ENCODE measurements at regions not wholly inside any gene's neighbourhood (a gene's known extent, or its start where the extent isn't known, plus 50 kb on each side); places are given as distances from the start of the nearest gene placed in this dataset.

DNA sequence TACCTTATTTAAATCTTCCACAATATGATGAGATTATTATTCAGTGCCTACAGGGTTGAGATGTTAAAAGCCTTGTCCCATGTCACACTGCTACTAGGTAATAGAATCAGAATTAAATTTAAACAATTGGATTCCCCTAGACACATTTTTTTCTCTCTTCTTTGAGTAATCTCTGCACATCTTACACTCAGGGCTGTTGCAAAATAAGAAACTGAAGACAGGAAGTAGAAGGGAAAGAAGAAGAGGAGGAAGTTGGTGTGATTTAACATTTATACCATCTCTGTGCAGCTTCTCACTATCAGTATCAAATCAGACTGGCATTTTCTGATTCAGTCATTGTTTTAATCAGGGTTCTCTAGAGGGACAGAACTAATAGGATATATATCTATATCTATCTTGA is 677.6 kb downstream of the IRS1 start:
- no peak for TF ChIP-seq POLR2A (IDR thresholded peaks at IDR 0.05)
- TF ChIP-seq, protein P1, sequence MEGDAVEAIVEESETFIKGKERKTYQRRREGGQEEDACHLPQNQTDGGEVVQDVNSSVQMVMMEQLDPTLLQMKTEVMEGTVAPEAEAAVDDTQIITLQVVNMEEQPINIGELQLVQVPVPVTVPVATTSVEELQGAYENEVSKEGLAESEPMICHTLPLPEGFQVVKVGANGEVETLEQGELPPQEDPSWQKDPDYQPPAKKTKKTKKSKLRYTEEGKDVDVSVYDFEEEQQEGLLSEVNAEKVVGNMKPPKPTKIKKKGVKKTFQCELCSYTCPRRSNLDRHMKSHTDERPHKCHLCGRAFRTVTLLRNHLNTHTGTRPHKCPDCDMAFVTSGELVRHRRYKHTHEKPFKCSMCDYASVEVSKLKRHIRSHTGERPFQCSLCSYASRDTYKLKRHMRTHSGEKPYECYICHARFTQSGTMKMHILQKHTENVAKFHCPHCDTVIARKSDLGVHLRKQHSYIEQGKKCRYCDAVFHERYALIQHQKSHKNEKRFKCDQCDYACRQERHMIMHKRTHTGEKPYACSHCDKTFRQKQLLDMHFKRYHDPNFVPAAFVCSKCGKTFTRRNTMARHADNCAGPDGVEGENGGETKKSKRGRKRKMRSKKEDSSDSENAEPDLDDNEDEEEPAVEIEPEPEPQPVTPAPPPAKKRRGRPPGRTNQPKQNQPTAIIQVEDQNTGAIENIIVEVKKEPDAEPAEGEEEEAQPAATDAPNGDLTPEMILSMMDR (IDR thresholded peaks at IDR 0.05) = no peak
- no peak for TF ChIP-seq POLR2AphosphoS5 (IDR thresholded peaks at IDR 0.05)
